ENCODE measurements at regions not wholly inside any gene's neighbourhood (a gene's known extent, or its start where the extent isn't known, plus 50 kb on each side); places are given as distances from the start of the nearest gene placed in this dataset.

- TF ChIP-seq CTCF (IDR thresholded peaks at IDR 0.05) (no peak), POLR2A (IDR thresholded peaks at IDR 0.05) (no peak)
Observed at GRCh38 chr16:86337138-86337537, 173.2 kb upstream of the FOXF1 start.

All from testis (tissue), 2 donors.